Skin of body (tissue), 1 donor: ENCODE measurements at regions not wholly inside any gene's neighbourhood (a gene's known extent, or its start where the extent isn't known, plus 50 kb on each side); places are given as distances from the start of the nearest gene placed in this dataset.
"Not testable (repeated sequence)": the region's sequence is repeated elsewhere in the genome, so short reads cannot be mapped to it uniquely, and the experiment has no call there.

Experiments
- DNase-seq: peaks from one replicate; lab custom pipeline; 2025; lab: John Stamatoyannopoulos, UW

GRCh38 chr15:96037584-96037983 lies 292.9 kb upstream of the NR2F2 start:
- no peak for DNase-seq

- no peak for DNase-seq
Observed at GRCh38 chr15:96038131-96038530, 292.4 kb upstream of the NR2F2 start.

- no peak for DNase-seq
Observed at GRCh38 chr15:96038650-96039049, 291.9 kb upstream of the NR2F2 start.

GRCh38 chr15:96041982-96042733 lies 288.3 kb upstream of the NR2F2 start:
- no peak for DNase-seq

GRCh38 chr15:96042734-96043224 lies 287.7 kb upstream of the NR2F2 start:
- DNase-seq = no peak

GRCh38 chr15:96043591-96044171 lies 286.8 kb upstream of the NR2F2 start:
- DNase-seq = no peak

GRCh38 chr15:96046620-96047240 lies 283.8 kb upstream of the NR2F2 start:
- no peak for DNase-seq

GRCh38 chr15:96047255-96047931 lies 283.1 kb upstream of the NR2F2 start:
- DNase-seq = peak; percentile 62

- DNase-seq = no peak
Observed at GRCh38 chr15:96049323-96049722, 281.2 kb upstream of the NR2F2 start.

- DNase-seq = no peak
Observed at GRCh38 chr15:96049766-96050165, 280.7 kb upstream of the NR2F2 start.

- DNase-seq = no peak
Observed at GRCh38 chr15:96051598-96051997, 278.9 kb upstream of the NR2F2 start.

GRCh38 chr15:96052154-96052553 lies 278.3 kb upstream of the NR2F2 start:
- no peak for DNase-seq

GRCh38 chr15:96052572-96053030 lies 277.9 kb upstream of the NR2F2 start:
- DNase-seq = no peak

GRCh38 chr15:96053031-96053780 lies 277.3 kb upstream of the NR2F2 start:
- DNase-seq = no peak

GRCh38 chr15:96053781-96054428 lies 276.6 kb upstream of the NR2F2 start:
- DNase-seq = no peak

GRCh38 chr15:96054621-96055020 lies 275.9 kb upstream of the NR2F2 start:
- DNase-seq = no peak

GRCh38 chr15:96058103-96058851 lies 272.2 kb upstream of the NR2F2 start:
- DNase-seq = no peak

GRCh38 chr15:96058852-96059103 lies 271.7 kb upstream of the NR2F2 start:
- DNase-seq = not testable (repeated sequence)

GRCh38 chr15:96060591-96060990 lies 269.9 kb upstream of the NR2F2 start:
- DNase-seq = not testable (repeated sequence)

GRCh38 chr15:96064351-96064756 lies 266.1 kb upstream of the NR2F2 start:
- no peak for DNase-seq
